GM18520 (cell line): ENCODE measurements at regions not wholly inside any gene's neighbourhood (a gene's known extent, or its start where the extent isn't known, plus 50 kb on each side); places are given as distances from the start of the nearest gene placed in this dataset.

ENCODE experiments used
- ATAC-seq: cut with Tn5 transposase; IDR thresholded peaks from one replicate; pipeline ENCODE4 v1.9.1; 2021; ENCODE audit not compliant: unreplicated experiment

DNA sequence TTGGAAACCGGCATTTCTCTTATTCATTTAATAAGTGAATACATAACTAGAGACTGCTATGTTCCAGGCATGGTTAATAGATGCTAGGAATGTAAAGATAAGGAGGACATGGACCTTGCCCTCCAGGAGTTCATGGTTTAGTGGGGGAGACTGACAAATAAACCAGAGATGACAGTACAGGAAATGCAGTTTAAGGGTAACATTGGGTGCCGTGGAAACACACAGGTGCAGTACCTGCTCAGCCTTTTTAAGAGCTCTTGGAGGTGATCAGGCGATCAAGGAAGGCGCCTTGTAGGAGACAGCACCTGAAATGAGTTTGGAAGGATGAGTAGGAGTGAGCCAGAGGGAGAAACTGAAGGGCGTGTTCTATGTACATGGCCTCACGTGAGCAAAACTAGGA, 145.8 kb downstream of the AASDH start:
- ATAC-seq: no peak

DNA sequence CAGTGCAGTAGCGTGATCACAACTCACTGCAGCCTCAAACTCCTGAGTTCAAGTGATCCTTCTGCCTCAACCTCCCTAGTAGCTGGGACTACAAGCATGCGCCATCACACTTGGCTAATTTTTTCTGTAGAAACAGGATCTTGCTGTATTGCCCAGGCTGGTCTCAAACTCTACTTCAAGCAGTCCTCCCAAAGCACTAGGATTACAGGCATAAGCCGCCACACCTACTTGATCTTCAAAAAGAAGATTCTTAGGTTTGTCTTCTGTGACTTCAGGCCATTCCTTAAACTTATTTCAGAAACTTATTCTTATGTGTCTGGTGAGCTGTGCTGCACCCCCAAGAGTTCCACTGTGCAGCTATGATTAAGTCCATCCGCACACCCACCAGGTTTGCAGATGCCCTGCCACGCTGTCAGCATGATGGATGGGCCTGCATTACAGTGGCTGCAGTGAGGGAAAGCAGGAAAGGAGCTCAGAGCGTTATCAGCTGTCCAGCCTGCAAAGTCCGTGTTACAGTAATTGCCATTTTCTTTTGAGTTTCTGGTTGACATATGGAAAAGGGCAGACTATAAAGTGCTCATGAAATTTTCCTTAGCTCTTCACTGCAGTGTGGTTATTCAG, 146.6 kb downstream of the AASDH start:
- ATAC-seq: no peak

DNA sequence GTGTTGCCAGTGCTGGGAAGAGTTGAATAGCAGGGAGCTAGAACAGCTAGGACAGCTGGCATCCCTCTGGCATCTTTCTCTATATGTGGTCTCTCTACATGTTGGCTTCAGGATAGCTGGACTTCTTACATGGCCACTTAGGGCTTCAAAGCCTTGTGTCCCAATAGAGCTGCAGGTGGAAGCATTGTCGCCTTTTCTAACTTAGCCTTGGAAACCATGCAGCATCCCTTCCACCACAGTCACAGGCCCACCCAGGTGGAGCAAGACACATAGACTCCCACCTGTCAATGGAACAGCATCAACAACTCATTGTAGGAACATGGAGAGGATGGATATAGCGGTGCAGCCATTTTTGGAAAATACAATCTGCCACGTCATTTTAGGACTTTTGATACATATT, 149.0 kb downstream of the AASDH start:
- ATAC-seq: no peak

DNA sequence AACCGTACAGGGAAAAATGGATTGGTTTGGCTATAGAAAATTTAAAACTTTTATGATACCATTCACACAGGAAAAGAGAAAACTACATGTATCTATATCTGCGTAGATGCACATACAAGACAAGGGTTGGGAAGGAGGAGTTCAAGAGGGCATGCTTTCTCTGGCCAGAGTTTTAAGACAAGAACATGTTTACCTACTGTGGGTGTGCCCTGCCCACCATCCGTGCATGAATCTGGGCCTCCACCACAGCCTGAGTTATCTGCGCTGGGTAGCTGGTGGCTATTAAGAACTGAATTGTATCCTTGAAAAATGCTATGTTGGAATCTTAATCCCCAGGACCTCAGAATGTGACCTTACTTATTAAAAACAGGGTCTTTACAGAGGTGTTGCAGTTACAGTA, 151.6 kb downstream of the AASDH start:
- ATAC-seq: no peak

DNA sequence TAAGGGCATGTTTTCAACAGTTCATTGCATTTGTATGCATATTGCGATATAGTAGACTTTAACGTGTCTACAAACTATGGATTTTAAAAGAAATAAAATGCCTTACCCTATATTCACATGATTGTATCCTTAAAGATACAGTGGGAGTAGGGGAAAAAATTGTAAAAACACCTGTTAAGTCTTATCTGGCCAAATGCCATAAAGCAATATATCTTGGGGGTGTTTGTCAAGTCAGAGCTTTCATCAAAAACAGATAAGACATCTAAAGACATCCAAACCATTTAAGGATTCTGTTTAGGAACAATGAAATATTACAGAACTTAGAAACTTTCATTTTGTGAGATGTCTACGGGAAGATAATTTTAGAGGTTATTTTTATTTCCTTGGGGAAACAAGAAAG, 152.3 kb downstream of the AASDH start:
- ATAC-seq: no peak

DNA sequence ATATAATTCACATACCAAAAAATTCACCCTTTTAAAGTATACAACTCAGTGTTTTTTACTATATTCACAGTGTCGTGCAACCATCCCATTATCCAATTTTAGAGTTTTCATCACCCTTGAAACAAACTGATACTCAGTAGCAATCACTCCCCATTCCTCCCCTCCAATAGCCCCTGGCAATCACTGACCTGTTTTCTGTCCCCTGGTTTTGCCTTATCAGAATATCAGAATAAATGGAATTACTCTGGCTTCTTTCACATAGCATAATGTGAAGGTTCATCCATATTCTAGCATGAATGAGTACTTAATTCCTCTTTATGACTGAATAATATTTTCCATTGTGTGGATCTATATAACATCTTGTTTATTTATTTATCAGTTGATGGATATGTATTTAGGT, 153.2 kb downstream of the AASDH start:
- no peak for ATAC-seq

DNA sequence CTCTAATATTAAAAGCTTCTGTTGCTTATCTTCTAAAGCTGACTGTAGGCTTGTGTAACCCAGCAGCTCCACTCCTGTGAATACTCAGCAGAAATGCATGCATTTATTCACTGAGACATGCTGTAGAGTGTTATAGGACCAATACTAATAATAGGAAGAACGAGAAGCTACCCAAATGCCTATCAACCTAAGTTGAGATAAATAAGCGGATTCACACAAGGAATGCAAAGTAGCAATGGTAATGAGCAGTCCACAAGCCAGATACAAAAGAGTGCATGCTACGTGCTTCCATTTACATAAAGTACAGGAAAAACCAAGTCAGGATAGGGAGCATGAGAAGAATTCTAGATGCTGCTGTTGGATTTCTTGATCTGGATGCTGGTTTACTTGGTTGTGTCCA, 155.9 kb downstream of the AASDH start:
- no peak for ATAC-seq

DNA sequence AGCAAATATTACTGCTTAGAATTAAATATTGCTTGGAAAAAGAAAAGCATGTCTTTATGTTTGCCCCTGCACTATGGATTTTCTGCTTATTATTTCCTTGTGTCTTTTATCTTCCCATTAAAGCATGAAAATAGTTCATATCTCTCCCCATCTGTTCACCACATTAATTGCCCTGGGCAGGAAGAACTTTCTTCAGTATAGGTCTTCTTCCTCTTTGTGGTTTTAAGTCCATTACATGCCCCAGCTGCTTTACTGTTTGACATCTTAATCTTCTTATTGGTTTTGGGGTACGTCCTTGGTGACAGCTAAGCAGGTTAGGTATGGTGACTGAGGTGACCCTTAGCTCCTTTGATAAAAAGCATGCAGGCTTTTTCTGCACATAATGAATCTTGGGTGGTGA, 157.3 kb downstream of the AASDH start:
- no peak for ATAC-seq

DNA sequence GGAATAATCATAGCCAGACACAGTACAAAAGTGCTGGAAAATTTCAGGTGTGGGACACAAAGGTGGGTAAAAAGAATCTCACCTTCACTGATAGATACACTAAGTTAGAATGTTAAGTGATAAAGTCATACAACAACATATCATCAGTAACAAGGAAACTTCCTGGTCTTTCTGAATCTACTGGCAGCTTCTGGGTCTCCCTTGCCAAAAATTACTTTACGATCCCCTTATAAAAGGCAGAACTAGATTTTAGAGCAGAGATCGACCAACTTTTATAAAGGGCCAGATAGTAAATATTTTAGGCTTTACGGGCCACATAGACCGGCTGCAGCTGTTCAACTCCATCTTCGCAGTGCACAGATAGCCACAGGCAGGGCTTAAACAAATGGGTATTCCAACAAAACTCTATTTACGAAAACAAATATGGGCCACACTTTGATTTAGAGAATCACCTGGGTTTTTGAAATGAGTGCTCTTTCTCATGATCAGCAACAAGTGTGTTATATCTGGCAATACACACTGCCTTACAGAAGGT, 159.9 kb downstream of the AASDH start:
- no peak for ATAC-seq

DNA sequence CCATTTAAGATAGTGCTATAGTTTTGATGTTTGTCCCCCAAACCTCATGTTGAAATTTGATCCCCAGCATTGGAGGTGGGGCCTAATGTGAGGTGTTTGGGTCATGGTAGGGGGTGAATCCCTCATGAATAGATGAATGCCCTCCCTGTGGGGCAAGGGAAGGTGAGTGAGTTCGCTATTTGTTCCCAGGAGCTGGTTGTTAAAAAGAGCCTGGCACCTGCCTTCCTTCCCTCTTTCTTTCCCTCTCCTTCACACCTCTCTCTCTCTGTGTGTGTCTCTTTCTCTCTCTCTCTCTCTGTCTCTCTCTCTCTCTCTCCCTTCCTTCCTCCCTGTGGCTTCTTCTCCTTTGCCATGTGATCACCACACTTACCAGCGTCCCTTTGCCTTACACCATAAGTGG, 160.7 kb downstream of the AASDH start:
- ATAC-seq: no peak

DNA sequence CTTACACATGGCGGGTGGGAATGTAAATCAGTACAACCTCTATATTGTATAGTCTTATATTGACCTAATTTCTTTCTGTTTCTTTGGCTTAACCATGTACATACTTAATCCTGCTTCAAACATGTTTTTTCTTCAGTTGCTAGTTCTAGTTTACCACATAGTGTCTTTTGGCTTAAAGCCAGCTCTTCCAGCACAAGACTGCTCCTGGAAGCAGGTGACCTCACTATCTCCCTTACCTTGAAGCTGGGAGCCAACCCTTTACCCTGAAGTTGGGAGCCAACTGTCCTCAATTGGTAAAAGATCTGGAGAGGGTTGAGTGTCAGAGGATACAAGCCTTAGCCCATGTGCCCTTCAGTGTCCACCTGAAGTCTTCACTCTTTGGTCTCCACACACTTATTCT, 162.7 kb downstream of the AASDH start:
- ATAC-seq: no peak

DNA sequence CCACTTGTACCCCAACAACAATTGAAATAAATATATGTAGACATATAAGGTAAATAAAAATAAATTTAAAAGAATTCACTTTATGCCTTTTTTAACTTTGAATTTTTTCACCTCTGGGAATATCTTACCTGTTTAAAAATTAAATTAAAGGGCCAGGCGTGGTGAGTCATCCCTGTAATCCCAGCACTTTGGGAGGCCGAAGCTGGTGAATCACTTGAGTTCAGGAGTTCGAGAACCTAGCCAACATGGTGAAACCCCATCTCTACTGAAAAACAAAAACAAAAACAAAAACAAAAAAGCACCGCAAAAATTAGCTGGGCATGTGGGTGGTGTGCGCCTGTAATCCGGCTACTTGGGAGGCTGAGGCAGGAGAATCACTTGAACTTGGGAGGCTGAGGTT, 164.8 kb downstream of the AASDH start:
- no peak for ATAC-seq

DNA sequence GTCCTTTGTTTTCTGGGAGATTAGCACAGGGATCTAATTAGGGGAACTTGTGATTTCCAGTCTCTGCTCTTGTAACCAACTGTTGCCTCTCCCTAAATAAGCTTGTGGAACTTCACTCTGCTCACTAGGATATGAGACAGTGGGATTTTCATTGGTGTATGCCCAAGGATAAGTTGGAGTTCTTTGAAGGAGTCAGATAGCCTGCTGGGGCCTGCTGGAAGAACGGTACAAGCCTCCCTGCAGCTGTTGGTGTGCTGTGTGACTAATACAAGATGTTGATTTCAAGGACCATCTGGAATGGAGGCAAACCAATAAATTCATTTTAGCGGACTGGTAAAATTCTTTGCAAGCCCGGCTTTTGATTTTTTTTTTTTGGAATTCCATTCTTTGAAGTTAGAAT, 167.0 kb downstream of the AASDH start:
- ATAC-seq: no peak

DNA sequence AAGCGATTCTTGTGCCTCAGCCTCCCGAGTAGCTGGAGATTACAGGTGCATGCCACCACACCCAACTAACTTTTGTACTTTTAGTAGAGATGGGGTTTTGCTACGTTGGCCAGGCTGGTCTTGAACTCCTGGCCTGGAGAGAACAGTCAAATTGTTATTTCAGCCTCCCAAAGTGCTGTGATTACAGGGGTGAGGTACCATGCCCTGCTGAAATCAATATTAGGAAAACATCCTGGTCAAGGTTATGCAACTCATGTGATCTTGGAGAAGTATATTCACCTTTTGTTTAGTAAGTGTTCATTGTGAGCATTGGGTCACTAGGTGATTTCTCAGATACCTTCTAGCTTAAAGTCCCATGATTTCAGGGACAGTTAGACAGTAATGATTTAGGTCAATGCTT, 167.8 kb downstream of the AASDH start:
- ATAC-seq: no peak

DNA sequence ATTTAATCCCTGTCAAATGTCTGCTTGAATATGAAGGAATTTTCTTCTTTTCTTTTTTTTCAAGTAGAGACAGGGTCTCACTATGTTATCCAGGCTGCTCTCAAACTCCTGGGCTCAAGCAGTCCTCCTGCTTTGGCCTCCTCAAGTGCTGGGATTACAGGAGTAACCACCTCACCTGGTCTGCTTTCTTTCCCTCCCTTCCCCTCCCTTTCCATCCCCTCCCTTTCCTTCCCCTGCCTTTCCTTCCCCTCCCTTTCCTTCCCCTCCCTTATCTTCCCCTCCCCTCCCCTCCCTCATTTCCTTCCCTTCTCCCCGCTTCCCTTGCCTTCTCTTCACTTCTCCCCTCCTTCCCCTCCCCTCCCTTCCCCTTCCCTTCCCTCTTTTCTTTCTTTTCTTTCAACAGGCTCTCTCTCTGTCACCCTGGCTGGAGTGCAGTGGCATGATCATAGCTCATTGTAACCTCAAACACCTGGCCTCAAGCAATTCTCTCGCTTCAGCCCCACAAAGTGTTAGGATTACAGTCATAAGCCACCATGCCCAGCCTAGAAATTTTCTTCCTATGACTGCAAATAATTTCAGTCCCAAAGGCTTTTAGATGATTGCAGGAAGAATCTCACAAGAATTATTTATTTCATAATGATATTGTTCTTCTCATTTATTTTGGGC, 168.9 kb downstream of the AASDH start:
- ATAC-seq: no peak

DNA sequence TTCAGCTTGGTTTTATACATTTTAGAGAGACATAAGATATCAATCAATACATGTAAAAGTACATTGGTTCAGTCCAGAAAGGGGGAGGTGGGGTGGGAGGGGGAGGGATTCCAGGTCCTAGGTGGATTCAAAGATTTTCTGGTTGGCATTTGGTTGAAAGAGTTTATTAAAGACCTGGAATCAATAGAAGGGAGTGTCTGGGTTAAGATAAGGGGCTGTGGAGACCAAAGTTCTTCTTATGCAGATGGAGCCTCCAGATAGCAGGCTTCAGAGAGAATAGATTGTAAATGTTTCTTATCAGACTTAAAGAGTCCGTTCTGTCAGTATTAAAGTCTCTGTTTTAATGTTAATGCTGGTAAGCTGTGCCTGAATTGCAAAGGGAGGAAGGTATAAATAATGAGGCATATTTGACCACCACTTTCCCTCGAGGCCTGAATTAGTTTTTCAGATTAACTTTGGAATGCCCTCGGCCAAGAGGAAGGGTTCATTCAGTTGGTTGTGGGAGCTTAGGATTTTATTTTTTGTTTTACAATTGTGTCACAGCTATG, 169.9 kb downstream of the AASDH start:
- ATAC-seq: no peak

DNA sequence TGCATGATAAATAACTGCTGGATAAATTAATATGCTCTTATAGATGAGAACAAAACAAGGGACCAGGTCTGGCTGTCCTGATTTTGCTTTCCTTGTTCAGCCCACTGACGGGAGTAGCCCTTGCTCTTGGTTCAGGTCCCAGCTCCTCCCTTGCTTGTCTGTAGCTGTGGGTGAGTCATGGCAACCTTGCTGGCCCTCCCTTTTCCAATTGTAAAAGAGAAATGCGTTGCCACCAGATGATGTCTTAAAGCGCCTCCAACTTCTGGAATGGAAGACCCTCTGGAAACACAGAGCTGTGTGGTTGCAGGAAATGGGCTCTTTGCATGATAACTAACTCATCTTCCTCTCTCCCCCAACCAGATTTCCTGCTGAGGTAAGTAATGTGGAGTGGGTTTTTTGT, 171.4 kb downstream of the AASDH start:
- ATAC-seq: no peak

DNA sequence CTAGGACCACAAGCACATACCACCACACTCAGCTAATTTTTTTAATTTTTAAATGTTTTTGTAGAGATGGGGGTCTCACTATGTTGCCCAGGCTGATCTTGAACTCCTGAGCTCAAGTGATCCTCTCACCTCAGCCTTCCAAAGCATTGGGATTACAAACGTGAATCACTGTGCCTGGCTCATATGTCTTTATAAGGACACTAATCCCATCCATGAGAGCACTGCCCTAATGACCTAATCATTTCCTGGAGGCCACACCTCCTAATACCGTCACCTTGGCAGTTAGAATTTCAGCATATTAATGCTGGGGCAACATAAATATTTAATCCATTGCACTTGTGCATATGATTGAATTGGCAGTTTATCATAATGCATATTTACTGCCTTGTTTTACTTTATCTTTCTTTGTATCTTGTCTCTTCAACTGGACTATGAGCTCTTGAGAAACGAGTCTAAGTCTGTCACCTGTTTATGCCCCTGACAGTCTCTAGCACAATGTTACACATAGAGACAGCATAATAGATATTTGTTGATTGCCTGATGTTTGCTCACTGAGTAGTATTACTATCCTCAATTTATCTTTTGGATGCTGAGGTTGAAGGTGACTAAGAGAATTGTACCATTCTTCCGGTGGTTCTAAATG, 172.0 kb downstream of the AASDH start:
- ATAC-seq: no peak

DNA sequence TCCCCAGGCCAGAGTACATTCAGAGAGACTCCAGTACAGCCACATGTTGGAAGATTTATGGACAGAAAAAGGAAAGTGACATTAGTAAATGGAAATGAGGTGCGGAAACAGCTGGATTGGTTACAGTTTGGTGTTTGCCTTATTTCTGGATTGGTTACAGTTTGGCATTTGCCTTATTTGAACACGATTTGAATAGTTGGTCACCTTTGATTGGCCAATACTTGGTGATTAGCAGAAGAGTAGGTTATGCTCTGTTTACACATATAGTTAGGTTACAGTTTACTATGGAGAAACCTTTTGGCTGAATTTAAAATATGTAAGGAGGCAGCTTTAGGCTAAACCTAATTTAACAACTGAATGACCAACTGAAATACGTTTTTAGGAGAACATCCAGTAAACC, 173.7 kb downstream of the AASDH start:
- ATAC-seq: no peak

DNA sequence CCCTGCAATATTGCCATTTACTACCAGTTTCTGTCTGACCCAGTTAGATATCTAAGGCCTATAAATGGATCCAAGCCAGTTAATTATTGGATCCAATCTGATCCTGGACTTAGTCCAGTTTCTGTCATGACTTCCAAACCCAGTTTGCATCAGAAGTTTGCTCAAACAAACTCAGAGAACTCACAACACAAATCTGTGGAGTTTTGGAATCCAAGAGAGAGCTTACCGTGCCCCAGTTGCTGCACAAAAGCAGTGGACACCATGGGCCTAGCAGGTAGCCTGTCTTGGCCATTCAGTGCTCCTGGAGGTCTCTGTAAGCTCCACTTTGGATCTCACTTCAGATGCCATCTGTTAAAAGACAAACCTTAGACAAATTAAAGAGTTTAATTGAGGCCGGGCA, 174.5 kb downstream of the AASDH start:
- no peak for ATAC-seq

DNA sequence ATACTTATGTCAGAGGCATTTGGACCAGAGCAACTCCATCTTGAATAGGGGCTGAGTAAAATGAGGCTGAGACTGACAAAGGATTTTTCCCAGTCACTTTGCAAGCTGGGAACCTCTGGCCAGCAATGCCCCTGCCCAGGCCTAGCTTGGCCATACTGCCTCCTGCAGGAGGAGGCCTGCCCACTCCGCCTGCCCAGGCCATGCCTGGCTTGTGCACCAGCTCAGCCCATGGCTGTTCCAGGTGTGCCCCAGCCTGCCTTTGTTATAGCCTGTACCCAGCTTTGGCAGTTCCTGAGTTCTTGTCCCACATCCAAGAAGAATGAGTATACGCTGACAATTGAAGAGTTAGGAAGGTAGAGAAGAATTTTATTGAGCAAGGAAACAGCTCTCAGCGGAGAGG, 176.1 kb downstream of the AASDH start:
- no peak for ATAC-seq

DNA sequence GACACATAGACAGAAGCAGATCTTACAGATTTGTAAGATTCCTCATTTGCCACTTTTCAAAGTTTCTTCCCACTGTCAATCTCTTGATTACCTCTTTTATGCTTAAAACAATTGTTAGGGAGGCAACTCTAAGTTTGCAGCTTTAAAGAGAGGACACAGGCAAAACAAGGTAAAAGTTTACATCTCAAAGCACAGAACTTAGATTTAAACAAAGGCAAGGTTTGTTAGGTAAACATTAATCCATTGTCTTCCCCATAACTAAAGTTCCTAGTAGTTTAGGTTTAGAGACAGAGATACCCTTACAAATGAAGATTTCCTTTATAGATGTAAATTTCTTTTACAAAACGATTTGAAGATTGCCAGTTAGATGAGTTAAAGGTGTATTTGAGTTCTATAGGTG, 176.9 kb downstream of the AASDH start:
- ATAC-seq: no peak
